Hepatocyte (in vitro differentiated cells): ENCODE measurements at regions not wholly inside any gene's neighbourhood (a gene's known extent, or its start where the extent isn't known, plus 50 kb on each side); places are given as distances from the start of the nearest gene placed in this dataset.

Experiments used
- EZH2 ChIP-seq: fragments of 200-600 bp; sonication (generic); IDR thresholded peaks from 2 replicates; pipeline ENCODE4 v1.6.1; 2016; ENCODE audit warnings: antibody characterized with exemption, mild to moderate bottlenecking, borderline replicate concordance
- EZH2phosphoT487 ChIP-seq: fragments of 200-600 bp; sonication (generic); IDR thresholded peaks from one replicate; pipeline ENCODE4 v1.6.1; 2018; ENCODE audit warnings: antibody characterized with exemption, mild to moderate bottlenecking, low read depth, moderate library complexity; ENCODE audit not compliant: unreplicated experiment, severe bottlenecking

- TF ChIP-seq EZH2 (no peak), EZH2phosphoT487 (no peak)
Observed at GRCh38 chr2:4840791-4841190, 851.4 kb upstream of the SOX11 start.
